Kidney (tissue), 13 donors: ENCODE measurements at regions not wholly inside any gene's neighbourhood (a gene's known extent, or its start where the extent isn't known, plus 50 kb on each side); places are given as distances from the start of the nearest gene placed in this dataset.
"Not testable (repeated sequence)": the region's sequence is repeated elsewhere in the genome, so short reads cannot be mapped to it uniquely, and the experiment has no call there.

Source experiments
- DNase-seq, 5 donors: peaks; one replicate each; pipeline ENCODE4 v3.0.0-alpha.2; 2013 to 2020
- FAIRE-seq: peaks from 2 replicates; lab custom pipeline; 2012; peaks lifted over from hg19 to GRCh38; lab: Jason Lieb, UNC
- H3K27ac ChIP-seq, 2 donors: one replicate each; pipeline ENCODE4 v1.7.0; 2013; ENCODE audit warnings: low read depth in 2 of 2, low read length in 2 of 2, inconsistent platforms in 1 of 2
- H3K27me3 ChIP-seq: one replicate; pipeline ENCODE4 v1.7.1; 2013; ENCODE audit warnings: low read length, inconsistent platforms; ENCODE audit not compliant: control insufficient read depth, insufficient read depth
- H3K36me3 ChIP-seq, 3 donors: one replicate each; pipeline versions ENCODE4 v1.7.0 to v1.7.1; 2013; ENCODE audit warnings: low read length in 3 of 3, control low read depth in 1 of 3, inconsistent platforms in 1 of 3; ENCODE audit not compliant: insufficient read depth in 3 of 3, control insufficient read depth in 2 of 3
- H3K4me1 ChIP-seq, 3 donors: one replicate each; pipeline versions ENCODE4 v1.7.0 to v1.7.1; 2013; ENCODE audit warnings: low read length in 3 of 3, inconsistent platforms in 1 of 3, low read depth in 1 of 3; ENCODE audit not compliant: control insufficient read depth in 2 of 3, insufficient read depth in 2 of 3
- H3K4me3 ChIP-seq, 3 donors: one replicate each; pipeline versions ENCODE4 v1.7.0 to v1.8.1; 2013; ENCODE audit warnings: low read length in 3 of 3, control low read depth in 1 of 3, inconsistent platforms in 1 of 3
- H3K9ac ChIP-seq, 3 donors: one replicate each; pipeline versions ENCODE4 v1.7.0 to v1.7.1; 2013; ENCODE audit warnings: low read length in 3 of 3, control low read depth in 1 of 3, inconsistent platforms in 1 of 3
- H3K9me3 ChIP-seq, 3 donors: one replicate each; pipeline versions ENCODE4 v1.7.0 to v1.7.1; 2013; ENCODE audit warnings: low read length in 3 of 3, control low read depth in 1 of 3, inconsistent platforms in 1 of 3; ENCODE audit not compliant: control insufficient read depth in 2 of 3, insufficient read depth in 1 of 3
- intact Hi-C: fragments of 100-400 bp; cut with DNase I; formaldehyde crosslinking; loops from one replicate; pipeline ENCODE4 v1.11.1; 2022
- TF ChIP-seq, protein P1 (sequence below): IDR thresholded peaks from 3 replicates; pipeline ENCODE4 v1.5.1; 2012; ENCODE audit warnings: mild to moderate bottlenecking, moderate library complexity, borderline replicate concordance; ENCODE audit not compliant: insufficient read depth; ENCODE audit errors: extremely low read depth
- donor health status: control.
- donor health status: control.
- donor health status: control.
- donor health status: control.
- donor health status: control.
- donor health status: DM: yes; HTN: yes; CAD: no.
- donor health status: Normal renal cell carcinoma (clear cell type).

DNA sequence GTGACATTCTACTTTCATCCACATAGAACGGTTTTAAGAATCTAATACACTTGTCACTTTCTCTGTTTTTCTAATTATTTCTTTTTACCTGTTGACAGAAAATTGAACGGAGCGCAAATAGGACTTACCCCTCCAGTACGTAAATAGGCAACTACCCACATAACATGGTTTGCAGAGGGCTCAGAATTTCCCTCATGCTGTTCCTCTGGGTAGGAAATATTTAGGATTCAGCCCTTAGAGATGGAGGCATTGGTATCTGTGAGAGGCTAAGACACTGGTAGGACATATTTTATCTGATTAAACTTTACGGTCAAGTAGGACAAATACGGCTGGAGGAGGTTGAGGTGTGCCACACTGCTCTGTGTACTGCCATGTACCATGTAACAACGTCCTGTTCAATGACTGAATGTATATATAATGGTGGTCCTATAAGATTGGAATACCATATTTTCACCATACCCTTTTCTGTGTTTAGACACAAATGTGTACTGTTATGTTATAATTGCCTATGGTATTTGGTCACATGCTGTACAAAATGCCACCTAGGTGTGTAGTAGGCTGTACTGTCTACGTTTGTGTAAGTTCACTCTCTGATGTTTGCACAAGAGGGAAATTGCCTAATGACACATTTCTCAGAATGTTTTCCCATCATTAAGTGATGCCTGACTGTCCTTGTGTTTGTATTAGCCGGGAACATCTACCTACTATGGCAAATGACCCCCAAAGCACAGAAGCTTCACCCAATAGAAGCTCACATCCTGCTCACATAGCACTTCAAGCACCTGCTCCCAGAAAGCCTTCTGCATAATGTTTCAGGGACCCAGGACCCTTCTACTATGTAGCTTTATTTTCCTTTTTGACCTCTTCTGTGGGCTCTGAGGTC lies 429.4 kb upstream of the AKR1E2 start:
- Histone ChIP-seq H3K27me3 (no peaks in the 10 kb centered on the region), H3K4me3 (no peak overlapping the region), H3K9me3 (no peaks in the 10 kb centered on the region), H3K27ac (no peak overlapping the region), H3K36me3 (no peaks in the 10 kb centered on the region), H3K9ac (no peak overlapping the region), H3K4me1 (no peaks in the 10 kb centered on the region)
- FAIRE-seq (no peak), DNase-seq (no peak)
- intact Hi-C loops, result no loop called here
- TF ChIP-seq, protein P1, sequence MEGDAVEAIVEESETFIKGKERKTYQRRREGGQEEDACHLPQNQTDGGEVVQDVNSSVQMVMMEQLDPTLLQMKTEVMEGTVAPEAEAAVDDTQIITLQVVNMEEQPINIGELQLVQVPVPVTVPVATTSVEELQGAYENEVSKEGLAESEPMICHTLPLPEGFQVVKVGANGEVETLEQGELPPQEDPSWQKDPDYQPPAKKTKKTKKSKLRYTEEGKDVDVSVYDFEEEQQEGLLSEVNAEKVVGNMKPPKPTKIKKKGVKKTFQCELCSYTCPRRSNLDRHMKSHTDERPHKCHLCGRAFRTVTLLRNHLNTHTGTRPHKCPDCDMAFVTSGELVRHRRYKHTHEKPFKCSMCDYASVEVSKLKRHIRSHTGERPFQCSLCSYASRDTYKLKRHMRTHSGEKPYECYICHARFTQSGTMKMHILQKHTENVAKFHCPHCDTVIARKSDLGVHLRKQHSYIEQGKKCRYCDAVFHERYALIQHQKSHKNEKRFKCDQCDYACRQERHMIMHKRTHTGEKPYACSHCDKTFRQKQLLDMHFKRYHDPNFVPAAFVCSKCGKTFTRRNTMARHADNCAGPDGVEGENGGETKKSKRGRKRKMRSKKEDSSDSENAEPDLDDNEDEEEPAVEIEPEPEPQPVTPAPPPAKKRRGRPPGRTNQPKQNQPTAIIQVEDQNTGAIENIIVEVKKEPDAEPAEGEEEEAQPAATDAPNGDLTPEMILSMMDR, result no peak

DNA sequence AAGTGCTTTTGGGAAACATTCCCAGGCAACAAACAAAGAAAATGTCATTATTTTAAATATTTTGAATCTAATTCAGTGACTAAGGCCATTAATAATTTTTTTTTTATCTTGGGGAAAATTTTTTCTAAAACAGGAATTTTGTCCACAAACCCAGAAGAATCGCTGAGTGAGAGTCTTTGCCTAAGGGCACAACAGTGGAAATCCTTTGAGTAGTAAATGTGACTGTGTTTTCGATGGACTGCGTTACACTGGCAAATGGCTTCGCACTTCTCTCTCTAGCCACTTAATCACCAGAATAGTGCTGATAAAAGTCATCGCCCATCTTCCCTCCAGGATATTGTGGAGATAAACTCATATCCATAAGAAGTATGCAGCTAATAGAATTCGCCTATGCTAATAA lies 430.3 kb upstream of the AKR1E2 start:
- no peak for FAIRE-seq
- intact Hi-C loops, result no loop called here
- no peaks in the 10 kb centered on the region for H3K36me3 ChIP-seq
- no peaks in the 10 kb centered on the region for H3K27me3 ChIP-seq
- H3K4me3 ChIP-seq, result no peak overlapping the region
- no peak overlapping the region for H3K27ac ChIP-seq
- H3K4me1 ChIP-seq, result no peaks in the 10 kb centered on the region
- H3K9ac ChIP-seq, result no peak overlapping the region
- no peak for DNase-seq
- TF ChIP-seq, protein P1, result no peak
- H3K9me3 ChIP-seq, result no peaks in the 10 kb centered on the region

DNA sequence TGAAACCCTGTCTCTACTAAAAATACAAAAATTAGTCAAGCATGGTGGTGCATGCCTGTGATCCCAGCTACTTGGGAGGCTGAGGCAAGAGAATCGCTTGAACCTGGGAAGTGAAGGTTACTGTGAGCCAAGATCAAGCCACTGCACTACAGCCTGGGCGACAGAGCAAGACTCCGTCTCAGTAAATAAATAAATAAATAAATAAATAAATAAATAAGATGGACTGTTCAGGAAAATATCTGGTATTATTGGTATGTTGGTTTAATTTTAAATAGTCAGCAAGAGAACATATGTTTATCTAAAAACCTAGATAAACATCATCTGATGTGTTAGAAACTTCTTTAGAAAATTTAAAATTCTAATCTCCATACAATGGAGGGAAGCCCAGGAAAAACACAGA lies 431.6 kb upstream of the AKR1E2 start:
- FAIRE-seq, intact Hi-C loops: not testable (repeated sequence)

DNA sequence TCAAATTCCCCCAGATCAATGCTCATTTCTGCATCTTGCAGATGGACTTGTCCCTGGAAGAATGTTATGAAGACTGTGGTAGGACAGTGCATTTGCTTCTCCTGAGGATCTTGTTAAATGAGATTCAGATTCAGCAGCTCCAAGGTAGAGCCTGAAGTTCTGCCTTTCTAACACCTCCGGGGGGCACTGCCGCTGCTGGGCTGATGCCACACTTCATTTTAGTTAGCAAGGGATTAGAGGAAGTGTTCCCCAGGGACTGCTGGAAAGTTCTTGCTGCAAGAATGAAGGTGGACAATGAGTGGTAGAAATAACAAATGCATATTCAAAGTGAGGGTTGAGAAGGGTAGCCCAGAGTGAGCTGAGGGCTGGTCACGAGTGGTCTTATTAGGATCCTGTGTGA lies 434.3 kb upstream of the AKR1E2 start:
- no peaks in the 10 kb centered on the region for H3K4me1 ChIP-seq

More for the DNA sequence above, 431.6 kb upstream of the AKR1E2 start:
- H3K27ac ChIP-seq, DNase-seq, H3K9me3 ChIP-seq, H3K4me3 ChIP-seq, H3K36me3 ChIP-seq, H3K4me1 ChIP-seq, H3K9ac ChIP-seq, H3K27me3 ChIP-seq: not testable (repeated sequence)

More for the DNA sequence above, 434.3 kb upstream of the AKR1E2 start:
- DNase-seq, result no peak
- Histone ChIP-seq H3K27me3 (no peaks in the 10 kb centered on the region), H3K9ac (no peak overlapping the region), H3K36me3 (no peaks in the 10 kb centered on the region), H3K4me3 (no peak overlapping the region), H3K27ac (no peak overlapping the region), H3K9me3 (no peaks in the 10 kb centered on the region)
- no peak for FAIRE-seq
- intact Hi-C loops, result no loop called here
- TF ChIP-seq, protein P1, result peak; percentile 5
